Mucosa of descending colon (tissue), 3 donors: ENCODE measurements at regions not wholly inside any gene's neighbourhood (a gene's known extent, or its start where the extent isn't known, plus 50 kb on each side); places are given as distances from the start of the nearest gene placed in this dataset.

ENCODE experiments used
- ATAC-seq: fragments of 200-7000 bp; cut with Tn5 transposase; one replicate; pipeline ENCODE4 v1.9.1; 2020; ENCODE audit warnings: mild to moderate bottlenecking, moderate library complexity
- DNase-seq, 3 donors: peaks; one replicate each; pipeline ENCODE4 v3.0.0-alpha.2; 2020
- H3K36me3 ChIP-seq: fragments of 200-600 bp; one replicate; pipeline ENCODE4 v1.8.0; 2021; ENCODE audit warnings: low read depth, mild to moderate bottlenecking
- H3K4me1 ChIP-seq: fragments of 200-600 bp; one replicate; pipeline ENCODE4 v1.8.0; 2021; ENCODE audit warnings: low read depth, mild to moderate bottlenecking
- H3K4me3 ChIP-seq: fragments of 200-600 bp; one replicate; pipeline ENCODE4 v1.8.0; 2021; ENCODE audit warnings: mild to moderate bottlenecking
- H3K9me3 ChIP-seq: fragments of 200-600 bp; one replicate; pipeline ENCODE4 v1.8.0; 2021; ENCODE audit warnings: mild to moderate bottlenecking
- CTCF ChIP-seq: fragments of 200-600 bp; IDR thresholded peaks from one replicate; pipeline ENCODE4 v1.8.0; 2022; ENCODE audit warnings: antibody characterized with exemption, mild to moderate bottlenecking
- intact Hi-C, 2 donors: fragments of 100-400 bp; cut with DNase I in 1 of 2; cut with micrococcal nuclease in 1 of 2; formaldehyde crosslinking; loops; one replicate each; pipeline versions ENCODE4 v1.11.0 to v1.11.1; 2022; cut with DNase I, micrococcal nuclease
- donor health status: DM: no; HTN: no; CAD: no; lungs with moderate emphysema.
- donor health status: DM: no; HTN: no; CAD: no.
- donor health status: DM: no; HTN: yes; CAD: no.

GRCh38 chr2:173690349-173690748 is 274.8 kb downstream of the SP3 start:
- no peak for TF ChIP-seq CTCF
- Histone ChIP-seq H3K4me1 (no peaks in the 10 kb centered on the region), H3K4me3 (no peak overlapping the region), H3K9me3 (no peaks in the 10 kb centered on the region), H3K36me3 (no peaks in the 10 kb centered on the region)
- DNase-seq (no peak), ATAC-seq (no peak)
- intact Hi-C loops: no loop called here

GRCh38 chr2:173692068-173692467 is 273.1 kb downstream of the SP3 start:
- ATAC-seq (no peak), DNase-seq (no peak)
- Histone ChIP-seq H3K4me3 (no peak overlapping the region), H3K9me3 (no peaks in the 10 kb centered on the region), H3K4me1 (no peaks in the 10 kb centered on the region), H3K36me3 (no peaks in the 10 kb centered on the region)
- no peak for TF ChIP-seq CTCF
- intact Hi-C loops: no loop called here

GRCh38 chr2:173693044-173693589 is 272.1 kb downstream of the SP3 start:
- H3K4me3 ChIP-seq: no peak overlapping the region
- ATAC-seq: no peak
- H3K4me1 ChIP-seq: no peaks in the 10 kb centered on the region
- intact Hi-C loops: no loop called here
- no peak for DNase-seq
- TF ChIP-seq CTCF: no peak
- no peaks in the 10 kb centered on the region for H3K9me3 ChIP-seq
- H3K36me3 ChIP-seq: no peaks in the 10 kb centered on the region

GRCh38 chr2:173696274-173696673 is 268.9 kb downstream of the SP3 start:
- no peaks in the 10 kb centered on the region for H3K36me3 ChIP-seq
- H3K4me3 ChIP-seq: no peak overlapping the region
- no peak for TF ChIP-seq CTCF
- DNase-seq (no peak), ATAC-seq (no peak)
- no peaks in the 10 kb centered on the region for H3K4me1 ChIP-seq
- intact Hi-C loops: no loop called here
- no peaks in the 10 kb centered on the region for H3K9me3 ChIP-seq

GRCh38 chr2:173697929-173698328 is 267.2 kb downstream of the SP3 start:
- no peak for TF ChIP-seq CTCF
- no peaks in the 10 kb centered on the region for H3K4me1 ChIP-seq
- intact Hi-C loops: no loop called here
- DNase-seq: no peak
- H3K36me3 ChIP-seq: no peaks in the 10 kb centered on the region
- ATAC-seq: no peak
- no peaks in the 10 kb centered on the region for H3K9me3 ChIP-seq
- H3K4me3 ChIP-seq: no peak overlapping the region

GRCh38 chr2:173705656-173706055 is 259.5 kb downstream of the SP3 start:
- TF ChIP-seq CTCF: no peak
- Histone ChIP-seq H3K4me1 (no peaks in the 10 kb centered on the region), H3K4me3 (no peak overlapping the region), H3K36me3 (no peaks in the 10 kb centered on the region), H3K9me3 (no peaks in the 10 kb centered on the region)
- ATAC-seq (no peak), DNase-seq (no peak)
- intact Hi-C loops: no loop called here
